Astrocyte of the spinal cord (primary cell): ENCODE measurements at regions not wholly inside any gene's neighbourhood (a gene's known extent, or its start where the extent isn't known, plus 50 kb on each side); places are given as distances from the start of the nearest gene placed in this dataset.

Source experiments
- DNase-seq: peaks from one replicate; pipeline ENCODE4 v3.0.0; 2011; ENCODE audit warnings: low read depth, low spot score
- H3K4me3 ChIP-seq: 2 replicates; pipeline ENCODE4 v1.5.1; 2011; ENCODE audit warnings: low read depth, mild to moderate bottlenecking, low read length, moderate library complexity
- CTCF ChIP-seq: IDR thresholded peaks from 2 replicates; pipeline ENCODE4 v1.5.1; 2012; ENCODE audit warnings: low read depth, mild to moderate bottlenecking, low read length, inconsistent platforms
- in situ Hi-C: cut with HindIII; loops from 2 replicates; pipeline ENCODE4 v1.10.0; 2017; ENCODE audit warnings: low sequenced_read_pairs

GRCh38 chr3:17994167-17994566, 251.7 kb upstream of the TBC1D5 start:
- in situ Hi-C loops: no loop called here
- TF ChIP-seq CTCF: no peak
- no peak for DNase-seq
- no peak overlapping the region for H3K4me3 ChIP-seq

- DNase-seq: no peak
- TF ChIP-seq CTCF: no peak
- in situ Hi-C loops: no loop called here
- no peak overlapping the region for H3K4me3 ChIP-seq
Observed at GRCh38 chr3:17990390-17990789, 248.0 kb upstream of the TBC1D5 start.

- H3K4me3 ChIP-seq: no peak overlapping the region
- no peak for TF ChIP-seq CTCF
- no peak for DNase-seq
- in situ Hi-C loops: no loop called here
Observed at GRCh38 chr3:17986348-17986816, 244.0 kb upstream of the TBC1D5 start.

GRCh38 chr3:17985658-17986347, 243.4 kb upstream of the TBC1D5 start:
- no peak for TF ChIP-seq CTCF
- no peak for DNase-seq
- in situ Hi-C loops: no loop called here
- H3K4me3 ChIP-seq: no peak overlapping the region

- no peak overlapping the region for H3K4me3 ChIP-seq
- no peak for TF ChIP-seq CTCF
- in situ Hi-C loops: no loop called here
- no peak for DNase-seq
Observed at GRCh38 chr3:17983106-17983505, 240.7 kb upstream of the TBC1D5 start.

- in situ Hi-C loops: no loop called here
- DNase-seq: no peak
- no peak overlapping the region for H3K4me3 ChIP-seq
- no peak for TF ChIP-seq CTCF
Observed at GRCh38 chr3:17982211-17982880, 239.9 kb upstream of the TBC1D5 start.
